GM23248 (cell line): ENCODE measurements at regions not wholly inside any gene's neighbourhood (a gene's known extent, or its start where the extent isn't known, plus 50 kb on each side); places are given as distances from the start of the nearest gene placed in this dataset.

Experiments
- DNase-seq: peaks from one replicate; pipeline ENCODE4 v3.0.0-alpha.2; 2015
- H2AFZ ChIP-seq: fragments of 200-600 bp; sonication (generic); 2 replicates; pipeline ENCODE4 v1.6.1; 2016; ENCODE audit warnings: antibody characterized with exemption
- H3F3A ChIP-seq: fragments of 200-600 bp; sonication (generic); 2 replicates; pipeline ENCODE4 v1.6.1; 2016; ENCODE audit warnings: mild to moderate bottlenecking, antibody characterized with exemption, mixed run types; ENCODE audit not compliant: insufficient read depth
- H3K27ac ChIP-seq: fragments of 200-600 bp; sonication (generic); 2 replicates; pipeline ENCODE4 v1.5.1; 2016; ENCODE audit warnings: mild to moderate bottlenecking
- H3K27me3 ChIP-seq: fragments of 200-600 bp; sonication (generic); replicated peaks from 2 replicates; pipeline ENCODE4 v1.6.1; 2016; ENCODE audit warnings: mild to moderate bottlenecking; ENCODE audit not compliant: insufficient read depth
- H3K36me3 ChIP-seq: fragments of 200-600 bp; sonication (generic); 2 replicates; pipeline ENCODE4 v1.6.1; 2016; ENCODE audit warnings: low read depth, mild to moderate bottlenecking
- H3K4me1 ChIP-seq: fragments of 200-600 bp; sonication (generic); 2 replicates; pipeline ENCODE4 v1.6.1; 2016; ENCODE audit warnings: mild to moderate bottlenecking; ENCODE audit not compliant: insufficient read depth
- H3K4me2 ChIP-seq: fragments of 200-600 bp; sonication (generic); one replicate; pipeline ENCODE4 v1.6.1; 2016; ENCODE audit warnings: mild to moderate bottlenecking; ENCODE audit not compliant: unreplicated experiment
- H3K4me3 ChIP-seq: fragments of 200-600 bp; sonication (generic); 2 replicates; pipeline ENCODE4 v1.5.1; 2016; ENCODE audit warnings: mild to moderate bottlenecking
- H3K79me2 ChIP-seq: fragments of 200-600 bp; sonication (generic); 2 replicates; pipeline ENCODE4 v1.6.1; 2016; ENCODE audit warnings: mild to moderate bottlenecking; ENCODE audit not compliant: insufficient read depth
- H3K9ac ChIP-seq: fragments of 200-600 bp; sonication (generic); 2 replicates; pipeline ENCODE4 v1.6.1; 2016; ENCODE audit warnings: mild to moderate bottlenecking
- H3K9me2 ChIP-seq: fragments of 200-600 bp; sonication (generic); 2 replicates; pipeline ENCODE4 v1.6.1; 2016; ENCODE audit warnings: mixed run types, mild to moderate bottlenecking, moderate library complexity; ENCODE audit not compliant: insufficient read depth
- H3K9me3 ChIP-seq: fragments of 200-600 bp; sonication (generic); one replicate; pipeline ENCODE4 v1.6.1; 2017; ENCODE audit warnings: low read depth
- H4K20me1 ChIP-seq: fragments of 200-600 bp; sonication (generic); 2 replicates; pipeline ENCODE4 v1.6.0; 2016; ENCODE audit not compliant: insufficient read depth
- EZH2 ChIP-seq: fragments of 200-600 bp; sonication (generic); IDR thresholded peaks from 2 replicates; pipeline ENCODE4 v1.6.1; 2018; ENCODE audit warnings: antibody characterized with exemption, mild to moderate bottlenecking; ENCODE audit not compliant: insufficient read depth, poor library complexity, severe bottlenecking
- EZH2phosphoT487 ChIP-seq: fragments of 200-600 bp; sonication (generic); IDR thresholded peaks from 2 replicates; pipeline ENCODE4 v1.6.1; 2018; ENCODE audit warnings: antibody characterized with exemption, moderate library complexity, mild to moderate bottlenecking, low read depth; ENCODE audit not compliant: insufficient read depth
- WGBS, 2 experiments: methylation state at CpG; one replicate each; pipeline ENCODE4 v1.1.6; 2015 to 2017; ENCODE audit warnings: low lambda C conversion rate in 2 of 2, low coverage in 1 of 2; ENCODE audit errors: missing lambda C conversion rate in 2 of 2; 5-methylcytosine and 5-hydroxymethylcytosine counted together
- in situ Hi-C: fragments of 300-500 bp; cut with MboI; formaldehyde crosslinking; loops from 2 replicates; pipeline ENCODE4 v1.15.0; 2020

- Histone ChIP-seq H3K9ac (no peak overlapping the region), H3K27ac (no peak overlapping the region), H3K27me3 (0 out of 2 replicates have a peak, but pooled peaks cover 7% of the 10 kb centered on the region), H2AFZ (no peak overlapping the region), H4K20me1 (no peaks in the 10 kb centered on the region), H3F3A (no peaks in the 10 kb centered on the region), H3K9me2 (no peaks in the 10 kb centered on the region), H3K9me3 (no peaks in the 10 kb centered on the region), H3K4me1 (no peaks in the 10 kb centered on the region), H3K4me3 (no peak overlapping the region), H3K4me2 (no peak overlapping the region), H3K36me3 (no peaks in the 10 kb centered on the region), H3K79me2 (no peaks in the 10 kb centered on the region)
- in situ Hi-C loops: no loop called here
- WGBS, 2 experiments: 1 to 2% methylated on average over 4 of the region's 4 CpGs
- no peak for DNase-seq
- no peak for TF ChIP-seq EZH2phosphoT487
- TF ChIP-seq EZH2: no peak
Observed at GRCh38 chr16:55149622-55150021, 174.4 kb upstream of the IRX6 start.

DNA sequence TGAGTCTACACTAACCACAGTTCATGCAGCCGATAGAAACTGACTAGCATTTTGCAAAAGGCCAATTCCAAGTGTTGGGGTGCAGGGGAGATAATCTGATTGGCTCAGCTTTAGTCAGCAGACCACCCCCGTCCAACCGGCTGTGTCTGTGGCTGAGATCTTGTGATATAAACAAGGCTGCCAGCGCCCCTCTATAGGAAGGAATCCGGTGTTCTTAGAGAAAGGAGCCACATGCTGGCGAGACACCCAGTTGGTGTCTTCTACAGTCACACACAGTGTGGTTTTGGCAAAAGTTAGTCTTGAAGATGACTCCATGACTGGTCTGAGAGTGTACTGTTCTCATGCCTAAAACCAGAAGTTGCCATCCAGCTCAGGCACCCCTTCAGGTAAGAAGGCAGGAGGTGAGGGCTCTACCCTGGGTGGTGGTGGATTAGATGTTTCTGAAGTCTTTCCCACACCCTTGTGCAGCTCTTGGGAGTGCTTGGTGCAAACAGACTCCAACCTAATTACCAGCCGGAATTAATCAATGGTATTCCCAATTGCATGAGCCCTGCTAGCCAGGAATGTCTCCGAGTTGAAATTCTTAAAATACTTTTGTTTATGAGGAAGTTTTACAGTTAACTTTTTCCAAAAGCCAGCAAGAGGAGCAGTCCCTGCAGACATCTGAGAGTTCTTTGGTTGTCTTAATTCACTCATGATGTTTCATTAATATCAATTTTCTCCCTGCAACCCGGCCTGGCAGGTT, 172.3 kb upstream of the IRX6 start:
- no peak overlapping the region for H3K27ac ChIP-seq
- no peaks in the 10 kb centered on the region for H3K36me3 ChIP-seq
- no peak overlapping the region for H3K4me2 ChIP-seq
- H3K4me3 ChIP-seq: no peak overlapping the region
- WGBS, 2 experiments: 14% methylated on average over 9 of the region's 9 CpGs
- no peaks in the 10 kb centered on the region for H3F3A ChIP-seq
- in situ Hi-C loops: no loop called here
- H3K4me1 ChIP-seq: no peaks in the 10 kb centered on the region
- no peak for DNase-seq
- no peaks in the 10 kb centered on the region for H3K9me2 ChIP-seq
- H3K9ac ChIP-seq: no peak overlapping the region
- no peak overlapping the region for H2AFZ ChIP-seq
- no peak for TF ChIP-seq EZH2
- TF ChIP-seq EZH2phosphoT487: no peak
- no peaks in the 10 kb centered on the region for H4K20me1 ChIP-seq
- no peaks in the 10 kb centered on the region for H3K79me2 ChIP-seq
- H3K9me3 ChIP-seq: no peaks in the 10 kb centered on the region
- 0 out of 2 replicates have a peak, but pooled peaks cover 7% of the 10 kb centered on the region for H3K27me3 ChIP-seq

- no peaks in the 10 kb centered on the region for H4K20me1 ChIP-seq
- TF ChIP-seq EZH2phosphoT487: no peak
- no peak for TF ChIP-seq EZH2
- H2AFZ ChIP-seq: no peak overlapping the region
- H3K9ac ChIP-seq: no peak overlapping the region
- no peak overlapping the region for H3K27ac ChIP-seq
- WGBS, 2 experiments: 25 to 30% methylated on average over 3 of the region's 3 CpGs
- no peaks in the 10 kb centered on the region for H3F3A ChIP-seq
- H3K27me3 ChIP-seq: 0 out of 2 replicates have a peak, but pooled peaks cover 7% of the 10 kb centered on the region
- no peaks in the 10 kb centered on the region for H3K4me1 ChIP-seq
- no peak overlapping the region for H3K4me2 ChIP-seq
- no peaks in the 10 kb centered on the region for H3K9me3 ChIP-seq
- no peak for DNase-seq
- no peaks in the 10 kb centered on the region for H3K36me3 ChIP-seq
- no peaks in the 10 kb centered on the region for H3K79me2 ChIP-seq
- no peaks in the 10 kb centered on the region for H3K9me2 ChIP-seq
- no peak overlapping the region for H3K4me3 ChIP-seq
- in situ Hi-C loops: no loop called here
Observed at GRCh38 chr16:55152875-55153390, 171.1 kb upstream of the IRX6 start.

DNA sequence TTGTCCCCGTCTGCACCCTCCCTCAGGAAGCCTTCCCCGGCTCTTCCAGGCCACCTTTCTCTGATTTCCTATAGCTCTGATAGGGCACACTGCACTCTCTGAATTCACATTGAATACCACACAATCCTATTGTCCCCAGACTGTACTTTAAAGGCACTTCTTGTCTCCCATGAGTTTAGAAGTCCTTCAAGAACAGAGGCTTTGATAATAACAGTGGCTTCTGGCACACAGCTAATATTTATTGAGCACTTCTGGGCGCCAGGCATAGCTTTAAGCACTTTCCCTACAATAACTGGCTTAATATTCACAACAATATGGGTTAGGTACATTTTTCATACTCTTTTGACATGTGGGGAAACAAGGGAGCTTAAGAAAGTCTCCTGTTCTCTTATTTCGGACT, 169.7 kb upstream of the IRX6 start:
- no peaks in the 10 kb centered on the region for H3K36me3 ChIP-seq
- no peak overlapping the region for H3K27ac ChIP-seq
- WGBS, 2 experiments: 26 to 30% methylated on average over 4 of the region's 4 CpGs
- no peaks in the 10 kb centered on the region for H3K9me2 ChIP-seq
- H3K79me2 ChIP-seq: no peaks in the 10 kb centered on the region
- no peaks in the 10 kb centered on the region for H4K20me1 ChIP-seq
- TF ChIP-seq EZH2phosphoT487: no peak
- no peak for TF ChIP-seq EZH2
- no peak overlapping the region for H3K4me3 ChIP-seq
- no peaks in the 10 kb centered on the region for H3K4me1 ChIP-seq
- no peak overlapping the region for H2AFZ ChIP-seq
- DNase-seq: no peak
- H3K4me2 ChIP-seq: no peak overlapping the region
- 0 out of 2 replicates have a peak, but pooled peaks cover 7% of the 10 kb centered on the region for H3K27me3 ChIP-seq
- no peak overlapping the region for H3K9ac ChIP-seq
- no peaks in the 10 kb centered on the region for H3F3A ChIP-seq
- in situ Hi-C loops: no loop called here
- no peaks in the 10 kb centered on the region for H3K9me3 ChIP-seq
